GM23338 (cell line): ENCODE measurements at regions not wholly inside any gene's neighbourhood (a gene's known extent, or its start where the extent isn't known, plus 50 kb on each side); places are given as distances from the start of the nearest gene placed in this dataset.

Experiments used
- ATAC-seq: fragments of 200-7000 bp; cut with Tn5 transposase; 3 replicates; pipeline ENCODE4 v1.9.1; 2020
- DNase-seq: peaks from one replicate; pipeline ENCODE4 v3.0.0-alpha.2; 2015; ENCODE audit warnings: low spot score
- H2AFZ ChIP-seq: fragments of 200-600 bp; sonication (generic); 2 replicates; pipeline ENCODE4 v1.8.0; 2016; ENCODE audit warnings: antibody characterized with exemption, mild to moderate bottlenecking, moderate library complexity
- H3F3A ChIP-seq: fragments of 200-600 bp; sonication (generic); replicated peaks from 2 replicates; pipeline ENCODE4 v1.8.0; 2017; ENCODE audit warnings: antibody characterized with exemption, mixed run types, low read depth
- H3K27ac ChIP-seq: fragments of 200-600 bp; sonication (generic); 2 replicates; pipeline ENCODE4 v1.6.1; 2016; ENCODE audit warnings: low read depth
- H3K27me3 ChIP-seq: fragments of 200-600 bp; sonication (generic); 2 replicates; pipeline ENCODE4 v1.8.0; 2016; ENCODE audit warnings: mild to moderate bottlenecking, mixed run types, moderate library complexity; ENCODE audit not compliant: insufficient read depth
- H3K36me3 ChIP-seq: fragments of 200-600 bp; sonication (generic); 2 replicates; pipeline ENCODE4 v1.8.0; 2016; ENCODE audit warnings: mild to moderate bottlenecking; ENCODE audit not compliant: insufficient read depth
- H3K4me1 ChIP-seq: fragments of 200-600 bp; sonication (generic); 2 replicates; pipeline ENCODE4 v1.8.0; 2016; ENCODE audit warnings: mild to moderate bottlenecking, moderate library complexity; ENCODE audit not compliant: insufficient read depth
- H3K4me2 ChIP-seq: fragments of 200-600 bp; sonication (generic); 2 replicates; pipeline ENCODE4 v1.7.1; 2017; ENCODE audit warnings: mixed run types
- H3K4me3 ChIP-seq: fragments of 200-600 bp; sonication (generic); 2 replicates; pipeline ENCODE4 v1.6.1; 2016; ENCODE audit warnings: mixed run types
- H3K79me2 ChIP-seq: fragments of 200-600 bp; sonication (generic); replicated peaks from 2 replicates; pipeline ENCODE4 v1.8.0; 2017; ENCODE audit warnings: mild to moderate bottlenecking; ENCODE audit not compliant: insufficient read depth
- H3K9me2 ChIP-seq: fragments of 200-600 bp; sonication (generic); 2 replicates; pipeline ENCODE4 v1.8.0; 2017; ENCODE audit not compliant: insufficient read depth
- H4K20me1 ChIP-seq: fragments of 200-600 bp; sonication (generic); replicated peaks from 2 replicates; pipeline ENCODE4 v1.8.0; 2017; ENCODE audit warnings: mild to moderate bottlenecking; ENCODE audit not compliant: insufficient read depth
- H3K27ac Mint-ChIP-seq: 2 replicates; pipeline ENCODE4 v1.8.0; 2020; ENCODE audit warnings: inconsistent platforms, mild to moderate bottlenecking, moderate library complexity, mixed read lengths
- H3K27me3 Mint-ChIP-seq: 3 replicates; pipeline ENCODE4 v1.8.0; 2022; ENCODE audit warnings: low read depth, mild to moderate bottlenecking, moderate library complexity, mixed read lengths, inconsistent platforms; ENCODE audit not compliant: insufficient read depth, poor library complexity
- H3K36me3 Mint-ChIP-seq: 3 replicates; pipeline ENCODE4 v1.8.0; 2021; ENCODE audit warnings: low read depth, mild to moderate bottlenecking, inconsistent platforms, moderate library complexity, mixed read lengths
- H3K4me1 Mint-ChIP-seq: 3 replicates; pipeline ENCODE4 v1.8.0; 2020; ENCODE audit warnings: mild to moderate bottlenecking, inconsistent platforms, mixed read lengths
- H3K4me3 Mint-ChIP-seq: 3 replicates; pipeline ENCODE4 v1.8.0; 2021; ENCODE audit warnings: moderate library complexity, mild to moderate bottlenecking, inconsistent platforms, mixed read lengths
- H3K9me3 Mint-ChIP-seq: 3 replicates; pipeline ENCODE4 v1.8.0; 2020; ENCODE audit warnings: moderate library complexity, mild to moderate bottlenecking, inconsistent platforms, mixed read lengths
- CREB1 ChIP-seq: fragments of 250-450 bp; sonication (Bioruptor Pico); IDR thresholded peaks from 2 replicates; pipeline ENCODE4 v1.5.0; 2020; ENCODE audit warnings: low read depth, mild to moderate bottlenecking, moderate library complexity
- ETS1 ChIP-seq: IDR thresholded peaks from 2 replicates; pipeline ENCODE4 v1.6.1; 2016; ENCODE audit warnings: antibody characterized with exemption
- EZH2phosphoT487 ChIP-seq: fragments of 200-600 bp; sonication (generic); IDR thresholded peaks from one replicate; pipeline ENCODE4 v1.8.1; 2018; ENCODE audit warnings: antibody characterized with exemption; ENCODE audit not compliant: unreplicated experiment
- JUNB ChIP-seq: IDR thresholded peaks from one replicate; pipeline ENCODE4 v1.6.1; 2016; ENCODE audit warnings: antibody characterized with exemption; ENCODE audit not compliant: unreplicated experiment
- NANOG ChIP-seq: IDR thresholded peaks from 2 replicates; pipeline ENCODE4 v1.6.1; 2016; ENCODE audit warnings: antibody characterized with exemption, borderline replicate concordance
- POLR2AphosphoS5 ChIP-seq: IDR thresholded peaks from 2 replicates; pipeline ENCODE4 v1.6.1; 2016; ENCODE audit warnings: antibody characterized with exemption, low read depth
- REST ChIP-seq: IDR thresholded peaks from one replicate; pipeline ENCODE4 v1.6.1; 2018; ENCODE audit warnings: antibody characterized with exemption; ENCODE audit not compliant: unreplicated experiment
- STAT1 ChIP-seq: IDR thresholded peaks from one replicate; pipeline ENCODE4 v1.6.1; 2016; ENCODE audit warnings: antibody characterized with exemption; ENCODE audit not compliant: unreplicated experiment
- ZNF114 ChIP-seq: fragments of 250-450 bp; sonication (Bioruptor Pico); IDR thresholded peaks from 2 replicates; pipeline ENCODE4 v1.5.0; 2020; ENCODE audit warnings: mild to moderate bottlenecking, moderate library complexity

GRCh38 chr21:14616380-14617039 is 70.4 kb upstream of the SAMSN1 start:
- H3K4me3 ChIP-seq, result peak overlapping the region; percentile 14
- no peaks in the 10 kb centered on the region for H3K79me2 ChIP-seq
- peaks cover 58% of the 10 kb centered on the region for H3K4me1 ChIP-seq
- TF ChIP-seq NANOG (peak; percentile 98), EZH2phosphoT487 (no peak)
- peak; percentile 68 for DNase-seq
- peaks cover 3% of the 10 kb centered on the region for H3K27me3 Mint-ChIP-seq
- peaks cover 25% of the 10 kb centered on the region for H3K36me3 Mint-ChIP-seq
- no peaks in the 10 kb centered on the region for H3K27me3 ChIP-seq
- H3K9me3 Mint-ChIP-seq, result peaks cover 18% of the 10 kb centered on the region
- no peak overlapping the region for H2AFZ ChIP-seq
- H3F3A ChIP-seq, result no peaks in the 10 kb centered on the region
- H3K27ac Mint-ChIP-seq, result peak overlapping the region; percentile 97
- peak; percentile 75 for ATAC-seq
- peak overlapping the region; percentile 55 for H3K4me3 Mint-ChIP-seq
- peak overlapping the region; percentile 96 for H3K27ac ChIP-seq
- H3K9me2 ChIP-seq, result no peaks in the 10 kb centered on the region
- H3K36me3 ChIP-seq, result peaks cover 8% of the 10 kb centered on the region
- no peaks in the 10 kb centered on the region for H4K20me1 ChIP-seq
- peaks cover 75% of the 10 kb centered on the region for H3K4me1 Mint-ChIP-seq
- H3K4me2 ChIP-seq, result peak overlapping the region; percentile 34

- TF ChIP-seq ZNF114 (CRISPR knock-in tag) (no peak), POLR2AphosphoS5 (no peak), STAT1 (no peak)
- ATAC-seq, result no peak
- Histone ChIP-seq H3K9me2 (0 out of 2 replicates have a peak, but pooled peaks cover 4% of the 10 kb centered on the region), H3K4me2 (peak overlapping the region; percentile 13; the same call in 1 of the 2 replicates), H3K79me2 (no peaks in the 10 kb centered on the region), H3F3A (no peaks in the 10 kb centered on the region), H3K36me3 (peaks cover 2% of the 10 kb centered on the region; the same call in 1 of the 2 replicates), H3K27ac (peak overlapping the region; percentile 96), H3K4me3 (no peak overlapping the region), H3K27me3 (no peaks in the 10 kb centered on the region), H3K4me1 (peaks cover 58% of the 10 kb centered on the region), H4K20me1 (no peaks in the 10 kb centered on the region), H2AFZ (no peak overlapping the region)
- Mint-ChIP-seq H3K27me3 (peaks cover 3% of the 10 kb centered on the region), H3K9me3 (peaks cover 15% of the 10 kb centered on the region), H3K36me3 (peaks cover 27% of the 10 kb centered on the region), H3K4me3 (no peak overlapping the region), H3K27ac (peak overlapping the region; percentile 33), H3K4me1 (peaks cover 77% of the 10 kb centered on the region)
- no peak for DNase-seq
Observed at GRCh38 chr21:14615359-14615974, 69.4 kb upstream of the SAMSN1 start.

GRCh38 chr21:14614287-14614686 is 68.2 kb upstream of the SAMSN1 start:
- Mint-ChIP-seq H3K27me3 (peaks cover 3% of the 10 kb centered on the region), H3K27ac (peak overlapping the region; percentile 35; the same call in 1 of the 2 replicates), H3K36me3 (peaks cover 26% of the 10 kb centered on the region), H3K9me3 (peaks cover 16% of the 10 kb centered on the region), H3K4me1 (peaks cover 71% of the 10 kb centered on the region), H3K4me3 (no peak overlapping the region)
- no peaks in the 10 kb centered on the region for H3F3A ChIP-seq
- DNase-seq (no peak), ATAC-seq (no peak)
- H3K27ac ChIP-seq, result peak overlapping the region; percentile 96
- no peak overlapping the region for H2AFZ ChIP-seq
- H3K4me2 ChIP-seq, result peak overlapping the region; percentile 14
- no peaks in the 10 kb centered on the region for H4K20me1 ChIP-seq
- no peaks in the 10 kb centered on the region for H3K79me2 ChIP-seq
- no peaks in the 10 kb centered on the region for H3K36me3 ChIP-seq
- no peaks in the 10 kb centered on the region for H3K27me3 ChIP-seq
- no peak overlapping the region for H3K4me3 ChIP-seq
- peaks cover 58% of the 10 kb centered on the region for H3K4me1 ChIP-seq
- H3K9me2 ChIP-seq, result 0 out of 2 replicates have a peak, but pooled peaks cover 4% of the 10 kb centered on the region
- TF ChIP-seq EZH2phosphoT487 (no peak), REST (no peak), POLR2AphosphoS5 (no peak), CREB1 (CRISPR knock-in tag) (no peak), JUNB (no peak), ETS1 (no peak)
